WTC11 (cell line): ENCODE measurements at regions not wholly inside any gene's neighbourhood (a gene's known extent, or its start where the extent isn't known, plus 50 kb on each side); places are given as distances from the start of the nearest gene placed in this dataset.

ENCODE experiments used
- ATAC-seq: fragments of 200-7000 bp; cut with Tn5 transposase; 2 replicates; pipeline ENCODE4 v1.10.0; 2021; ENCODE audit warnings: mild to moderate bottlenecking, moderate library complexity
- CTCF ChIA-PET: fragments of 300-600 bp; sonication (Branson Sonifier 250); formaldehyde crosslinking; loops from one replicate; lab custom pipeline; 2021; ENCODE audit warnings: antibody characterized with exemption; lab: Charles Lee
- POLR2A ChIA-PET: fragments of 350-600 bp; sonication (Branson Sonifier 250); formaldehyde crosslinking; loops from one replicate; lab custom pipeline; 2021; ENCODE audit warnings: antibody characterized with exemption; lab: Charles Lee
- DNase-seq: peaks from one replicate; pipeline ENCODE4 v3.0.0; 2021; ENCODE audit warnings: low spot score
- H3K27ac Mint-ChIP-seq: 2 replicates; pipeline ENCODE4 v1.8.0; 2021; ENCODE audit warnings: mixed read lengths
- H3K27me3 Mint-ChIP-seq: 2 replicates; pipeline ENCODE4 v1.8.0; 2021; ENCODE audit warnings: low read depth, mild to moderate bottlenecking, moderate library complexity, mixed read lengths
- H3K36me3 Mint-ChIP-seq: 2 replicates; pipeline ENCODE4 v1.8.0; 2021; ENCODE audit warnings: mixed read lengths
- H3K4me1 Mint-ChIP-seq: 2 replicates; pipeline ENCODE4 v1.8.0; 2022; ENCODE audit warnings: mixed read lengths
- H3K4me3 Mint-ChIP-seq: 2 replicates; pipeline ENCODE4 v1.8.0; 2021; ENCODE audit warnings: mild to moderate bottlenecking, moderate library complexity, mixed read lengths
- H3K9me3 Mint-ChIP-seq: 2 replicates; pipeline ENCODE4 v1.8.0; 2021; ENCODE audit warnings: mixed read lengths
- ATF1 ChIP-seq: sonication (generic); formaldehyde crosslinking; IDR thresholded peaks from 2 replicates; pipeline ENCODE4 v1.8.1; 2023; ENCODE audit warnings: mild to moderate bottlenecking, moderate library complexity, missing genetic modification reagents
- ELF4 ChIP-seq: sonication (generic); formaldehyde crosslinking; IDR thresholded peaks from 2 replicates; pipeline ENCODE4 v1.8.1; 2022; ENCODE audit warnings: low read depth, mild to moderate bottlenecking, moderate library complexity, missing genetic modification reagents
- EMX1 ChIP-seq: fragments of 250-450 bp; sonication (Bioruptor Pico); IDR thresholded peaks from 2 replicates; pipeline ENCODE4 v1.8.0; 2021; ENCODE audit warnings: mild to moderate bottlenecking
- GRHL2 ChIP-seq: fragments of 250-450 bp; sonication (Bioruptor Pico); IDR thresholded peaks from 2 replicates; pipeline ENCODE4 v1.8.0; 2022; ENCODE audit warnings: mild to moderate bottlenecking, moderate library complexity; ENCODE audit not compliant: insufficient replicate concordance, severe bottlenecking
- NFE2L1 ChIP-seq: sonication (generic); formaldehyde crosslinking; IDR thresholded peaks from 2 replicates; pipeline ENCODE4 v1.8.1; 2023; ENCODE audit warnings: missing genetic modification reagents
- NFYB ChIP-seq: sonication (generic); formaldehyde crosslinking; conservative IDR thresholded peaks from 2 replicates; pipeline ENCODE4 v1.8.0; 2022; ENCODE audit warnings: low read depth, missing genetic modification reagents
- OVOL2 ChIP-seq: fragments of 250-450 bp; sonication (Bioruptor Pico); IDR thresholded peaks from 2 replicates; pipeline ENCODE4 v1.9.0; 2021; ENCODE audit warnings: mild to moderate bottlenecking, borderline replicate concordance
- PRRX2 ChIP-seq: fragments of 250-450 bp; sonication (Bioruptor Pico); IDR thresholded peaks from 2 replicates; pipeline ENCODE4 v1.8.0; 2021; ENCODE audit warnings: mild to moderate bottlenecking
- RELA ChIP-seq: sonication (generic); formaldehyde crosslinking; IDR thresholded peaks from 2 replicates; pipeline ENCODE4 v1.8.1; 2022; ENCODE audit warnings: missing genetic modification reagents, mild to moderate bottlenecking, borderline replicate concordance
- SMAD4 ChIP-seq: sonication (generic); formaldehyde crosslinking; IDR thresholded peaks from 2 replicates; pipeline ENCODE4 v1.8.0; 2022; ENCODE audit warnings: mild to moderate bottlenecking, missing genetic modification reagents
- SOX15 ChIP-seq: fragments of 250-450 bp; sonication (Bioruptor Pico); IDR thresholded peaks from 2 replicates; pipeline ENCODE4 v1.9.0; 2021; ENCODE audit warnings: mild to moderate bottlenecking
- TEAD1 ChIP-seq: sonication (generic); formaldehyde crosslinking; IDR thresholded peaks from 2 replicates; pipeline ENCODE4 v1.8.0; 2022; ENCODE audit warnings: mild to moderate bottlenecking, missing genetic modification reagents
- TEAD4 ChIP-seq: sonication (generic); formaldehyde crosslinking; IDR thresholded peaks from 2 replicates; pipeline ENCODE4 v1.8.0; 2022; ENCODE audit warnings: mild to moderate bottlenecking, missing genetic modification reagents
- ZNF232 ChIP-seq: sonication (generic); formaldehyde crosslinking; IDR thresholded peaks from 2 replicates; pipeline ENCODE4 v1.8.0; 2022; ENCODE audit warnings: mild to moderate bottlenecking, missing genetic modification reagents
- ZNF396 ChIP-seq: fragments of 250-450 bp; sonication (Bioruptor Pico); IDR thresholded peaks from 2 replicates; pipeline ENCODE4 v1.8.0; 2021; ENCODE audit warnings: mild to moderate bottlenecking, moderate library complexity, borderline replicate concordance
- ZNF423 ChIP-seq: fragments of 250-450 bp; sonication (Bioruptor Pico); IDR thresholded peaks from 2 replicates; pipeline ENCODE4 v2.1.2; 2022; ENCODE audit warnings: mild to moderate bottlenecking, moderate library complexity
- TF ChIP-seq, protein P1 (sequence below): fragments of 250-450 bp; sonication (Bioruptor Pico); IDR thresholded peaks from 2 replicates; pipeline ENCODE4 v1.9.0; 2021; ENCODE audit warnings: mild to moderate bottlenecking, borderline replicate concordance
- TF ChIP-seq, protein P2 (sequence below): fragments of 250-450 bp; sonication (Bioruptor Pico); IDR thresholded peaks from 2 replicates; pipeline ENCODE4 v2.1.2; 2022; ENCODE audit warnings: mild to moderate bottlenecking, moderate library complexity
- TF ChIP-seq, protein P3 (sequence below): sonication (generic); formaldehyde crosslinking; IDR thresholded peaks from 2 replicates; pipeline ENCODE4 v1.8.0; 2023; ENCODE audit warnings: missing genetic modification reagents
- TF ChIP-seq, protein P4 (sequence below): fragments of 250-450 bp; sonication (Bioruptor Pico); IDR thresholded peaks from 2 replicates; pipeline ENCODE4 v1.9.0; 2021; ENCODE audit warnings: moderate library complexity, mild to moderate bottlenecking, inconsistent platforms, borderline replicate concordance
- TF ChIP-seq, protein P5 (sequence below): sonication (generic); formaldehyde crosslinking; IDR thresholded peaks from 2 replicates; pipeline ENCODE4 v1.8.1; 2022; ENCODE audit warnings: low read depth, missing genetic modification reagents, borderline replicate concordance
- TF ChIP-seq, protein P6 (sequence below): sonication (generic); formaldehyde crosslinking; IDR thresholded peaks from 2 replicates; pipeline ENCODE4 v1.8.1; 2022; ENCODE audit warnings: mild to moderate bottlenecking, missing genetic modification reagents, moderate library complexity, borderline replicate concordance
- TF ChIP-seq, protein P7 (sequence below): sonication (generic); formaldehyde crosslinking; IDR thresholded peaks from 2 replicates; pipeline ENCODE4 v1.8.0; 2023; ENCODE audit warnings: mild to moderate bottlenecking, missing genetic modification reagents
- TF ChIP-seq, protein P8 (sequence below): sonication (generic); formaldehyde crosslinking; conservative IDR thresholded peaks from 2 replicates; pipeline ENCODE4 v1.8.1; 2022; ENCODE audit warnings: mild to moderate bottlenecking, missing genetic modification reagents

DNA sequence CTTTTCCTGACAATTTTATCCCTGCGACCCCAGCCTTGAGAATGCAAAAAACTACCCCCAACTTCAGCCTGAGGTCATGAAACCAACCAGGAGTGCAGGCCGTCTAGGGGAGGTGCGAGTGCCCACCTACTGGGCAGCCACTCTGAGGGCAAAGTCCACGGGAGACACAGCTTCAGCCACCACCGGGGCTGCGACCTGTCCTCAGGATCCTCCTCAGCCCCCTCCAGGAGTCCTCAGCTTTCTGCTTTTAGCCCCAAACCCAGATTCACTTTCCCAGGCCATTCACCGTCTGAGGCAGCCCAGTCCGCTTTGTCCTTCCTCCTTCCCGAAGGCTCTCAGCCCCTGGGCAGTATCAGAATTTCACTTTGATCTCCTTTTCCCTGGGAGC lies 210.2 kb upstream of the TNP1 start (continued):
- TF ChIP-seq, protein P1, sequence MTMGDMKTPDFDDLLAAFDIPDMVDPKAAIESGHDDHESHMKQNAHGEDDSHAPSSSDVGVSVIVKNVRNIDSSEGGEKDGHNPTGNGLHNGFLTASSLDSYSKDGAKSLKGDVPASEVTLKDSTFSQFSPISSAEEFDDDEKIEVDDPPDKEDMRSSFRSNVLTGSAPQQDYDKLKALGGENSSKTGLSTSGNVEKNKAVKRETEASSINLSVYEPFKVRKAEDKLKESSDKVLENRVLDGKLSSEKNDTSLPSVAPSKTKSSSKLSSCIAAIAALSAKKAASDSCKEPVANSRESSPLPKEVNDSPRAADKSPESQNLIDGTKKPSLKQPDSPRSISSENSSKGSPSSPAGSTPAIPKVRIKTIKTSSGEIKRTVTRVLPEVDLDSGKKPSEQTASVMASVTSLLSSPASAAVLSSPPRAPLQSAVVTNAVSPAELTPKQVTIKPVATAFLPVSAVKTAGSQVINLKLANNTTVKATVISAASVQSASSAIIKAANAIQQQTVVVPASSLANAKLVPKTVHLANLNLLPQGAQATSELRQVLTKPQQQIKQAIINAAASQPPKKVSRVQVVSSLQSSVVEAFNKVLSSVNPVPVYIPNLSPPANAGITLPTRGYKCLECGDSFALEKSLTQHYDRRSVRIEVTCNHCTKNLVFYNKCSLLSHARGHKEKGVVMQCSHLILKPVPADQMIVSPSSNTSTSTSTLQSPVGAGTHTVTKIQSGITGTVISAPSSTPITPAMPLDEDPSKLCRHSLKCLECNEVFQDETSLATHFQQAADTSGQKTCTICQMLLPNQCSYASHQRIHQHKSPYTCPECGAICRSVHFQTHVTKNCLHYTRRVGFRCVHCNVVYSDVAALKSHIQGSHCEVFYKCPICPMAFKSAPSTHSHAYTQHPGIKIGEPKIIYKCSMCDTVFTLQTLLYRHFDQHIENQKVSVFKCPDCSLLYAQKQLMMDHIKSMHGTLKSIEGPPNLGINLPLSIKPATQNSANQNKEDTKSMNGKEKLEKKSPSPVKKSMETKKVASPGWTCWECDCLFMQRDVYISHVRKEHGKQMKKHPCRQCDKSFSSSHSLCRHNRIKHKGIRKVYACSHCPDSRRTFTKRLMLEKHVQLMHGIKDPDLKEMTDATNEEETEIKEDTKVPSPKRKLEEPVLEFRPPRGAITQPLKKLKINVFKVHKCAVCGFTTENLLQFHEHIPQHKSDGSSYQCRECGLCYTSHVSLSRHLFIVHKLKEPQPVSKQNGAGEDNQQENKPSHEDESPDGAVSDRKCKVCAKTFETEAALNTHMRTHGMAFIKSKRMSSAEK (CRISPR knock-in tag), result no peak
- no peak for TF ChIP-seq ZNF232 (CRISPR knock-in tag)
- no peak for TF ChIP-seq RELA (CRISPR knock-in tag)
- TF ChIP-seq, protein P2, sequence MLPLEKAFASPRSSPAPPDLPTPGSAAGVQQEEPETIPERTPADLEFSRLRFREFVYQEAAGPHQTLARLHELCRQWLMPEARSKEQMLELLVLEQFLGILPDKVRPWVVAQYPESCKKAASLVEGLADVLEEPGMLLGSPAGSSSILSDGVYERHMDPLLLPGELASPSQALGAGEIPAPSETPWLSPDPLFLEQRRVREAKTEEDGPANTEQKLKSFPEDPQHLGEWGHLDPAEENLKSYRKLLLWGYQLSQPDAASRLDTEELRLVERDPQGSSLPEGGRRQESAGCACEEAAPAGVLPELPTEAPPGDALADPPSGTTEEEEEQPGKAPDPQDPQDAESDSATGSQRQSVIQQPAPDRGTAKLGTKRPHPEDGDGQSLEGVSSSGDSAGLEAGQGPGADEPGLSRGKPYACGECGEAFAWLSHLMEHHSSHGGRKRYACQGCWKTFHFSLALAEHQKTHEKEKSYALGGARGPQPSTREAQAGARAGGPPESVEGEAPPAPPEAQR (CRISPR knock-in tag), result no peak
- TF ChIP-seq ZNF396 (CRISPR knock-in tag), result no peak
- TF ChIP-seq, protein P3, sequence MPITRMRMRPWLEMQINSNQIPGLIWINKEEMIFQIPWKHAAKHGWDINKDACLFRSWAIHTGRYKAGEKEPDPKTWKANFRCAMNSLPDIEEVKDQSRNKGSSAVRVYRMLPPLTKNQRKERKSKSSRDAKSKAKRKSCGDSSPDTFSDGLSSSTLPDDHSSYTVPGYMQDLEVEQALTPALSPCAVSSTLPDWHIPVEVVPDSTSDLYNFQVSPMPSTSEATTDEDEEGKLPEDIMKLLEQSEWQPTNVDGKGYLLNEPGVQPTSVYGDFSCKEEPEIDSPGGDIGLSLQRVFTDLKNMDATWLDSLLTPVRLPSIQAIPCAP, result no peak
- TF ChIP-seq PRRX2 (CRISPR knock-in tag), result no peak
- no peak for TF ChIP-seq TEAD1 (CRISPR knock-in tag)

DNA sequence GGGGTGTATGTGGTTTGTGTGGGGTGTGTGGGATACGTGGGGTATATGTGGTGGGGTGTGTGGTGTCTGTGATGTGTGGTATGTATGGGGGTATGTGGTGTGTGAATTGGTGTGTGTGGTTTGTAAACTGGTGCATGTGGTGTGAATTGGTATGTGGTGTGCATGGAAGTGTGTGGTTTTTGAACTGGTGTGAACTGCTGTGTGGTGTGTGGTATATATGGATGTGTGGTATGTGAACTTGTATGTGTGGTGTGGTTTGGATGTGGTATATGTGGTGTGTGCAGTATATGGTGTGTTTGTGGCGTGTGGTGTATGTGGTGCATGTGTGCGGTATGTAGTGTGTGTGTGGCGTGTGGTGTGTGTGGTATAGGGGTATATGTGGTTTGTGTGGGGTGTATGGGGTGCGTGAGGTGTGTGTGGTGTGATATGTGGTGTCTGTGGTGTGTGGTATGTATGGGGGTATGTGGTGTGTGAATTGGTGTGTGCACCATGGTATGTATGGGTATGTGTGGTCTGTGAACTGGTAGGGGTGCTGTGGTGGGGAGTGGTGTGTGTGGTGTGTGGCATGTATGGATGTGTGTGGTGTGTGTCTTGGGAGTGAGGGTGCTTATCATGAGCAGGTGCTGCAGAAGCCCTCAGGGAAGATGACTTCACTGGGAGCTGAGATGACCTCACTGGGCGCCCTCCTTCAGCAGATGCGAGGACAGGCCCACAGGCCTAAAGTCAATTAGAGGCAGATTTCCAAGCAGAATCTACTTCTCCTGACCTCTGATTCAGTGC lies 209.6 kb upstream of the TNP1 start:
- peaks cover 7% of the 10 kb centered on the region for H3K9me3 Mint-ChIP-seq
- no peaks in the 10 kb centered on the region for H3K36me3 Mint-ChIP-seq
- H3K4me1 Mint-ChIP-seq, result peaks cover 5% of the 10 kb centered on the region
- no peak overlapping the region for H3K4me3 Mint-ChIP-seq
- no peaks in the 10 kb centered on the region for H3K27me3 Mint-ChIP-seq
- DNase-seq, result no peak
- CTCF ChIA-PET, result no interaction called here
- POLR2A ChIA-PET, result no interaction called here
- H3K27ac Mint-ChIP-seq, result no peak overlapping the region
- no peak for ATAC-seq
- TF ChIP-seq ELF4 (CRISPR knock-in tag) (no peak), GRHL2 (CRISPR knock-in tag) (no peak), SOX15 (no peak), TEAD4 (CRISPR knock-in tag) (no peak), ATF1 (CRISPR knock-in tag) (no peak), EMX1 (no peak), OVOL2 (CRISPR knock-in tag) (no peak), ZNF423 (CRISPR knock-in tag) (no peak), NFYB (CRISPR knock-in tag) (no peak), PRRX2 (CRISPR knock-in tag) (no peak), SMAD4 (CRISPR knock-in tag) (no peak), NFE2L1 (CRISPR knock-in tag) (no peak)
- TF ChIP-seq, protein P4, sequence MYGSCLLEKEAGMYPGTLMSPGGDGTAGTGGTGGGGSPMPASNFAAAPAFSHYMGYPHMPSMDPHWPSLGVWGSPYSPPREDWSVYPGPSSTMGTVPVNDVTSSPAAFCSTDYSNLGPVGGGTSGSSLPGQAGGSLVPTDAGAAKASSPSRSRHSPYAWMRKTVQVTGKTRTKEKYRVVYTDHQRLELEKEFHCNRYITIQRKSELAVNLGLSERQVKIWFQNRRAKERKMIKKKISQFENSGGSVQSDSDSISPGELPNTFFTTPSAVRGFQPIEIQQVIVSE (CRISPR knock-in tag), result no peak
- TF ChIP-seq, protein P5, sequence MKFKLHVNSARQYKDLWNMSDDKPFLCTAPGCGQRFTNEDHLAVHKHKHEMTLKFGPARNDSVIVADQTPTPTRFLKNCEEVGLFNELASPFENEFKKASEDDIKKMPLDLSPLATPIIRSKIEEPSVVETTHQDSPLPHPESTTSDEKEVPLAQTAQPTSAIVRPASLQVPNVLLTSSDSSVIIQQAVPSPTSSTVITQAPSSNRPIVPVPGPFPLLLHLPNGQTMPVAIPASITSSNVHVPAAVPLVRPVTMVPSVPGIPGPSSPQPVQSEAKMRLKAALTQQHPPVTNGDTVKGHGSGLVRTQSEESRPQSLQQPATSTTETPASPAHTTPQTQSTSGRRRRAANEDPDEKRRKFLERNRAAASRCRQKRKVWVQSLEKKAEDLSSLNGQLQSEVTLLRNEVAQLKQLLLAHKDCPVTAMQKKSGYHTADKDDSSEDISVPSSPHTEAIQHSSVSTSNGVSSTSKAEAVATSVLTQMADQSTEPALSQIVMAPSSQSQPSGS, result no peak
- TF ChIP-seq, protein P6, sequence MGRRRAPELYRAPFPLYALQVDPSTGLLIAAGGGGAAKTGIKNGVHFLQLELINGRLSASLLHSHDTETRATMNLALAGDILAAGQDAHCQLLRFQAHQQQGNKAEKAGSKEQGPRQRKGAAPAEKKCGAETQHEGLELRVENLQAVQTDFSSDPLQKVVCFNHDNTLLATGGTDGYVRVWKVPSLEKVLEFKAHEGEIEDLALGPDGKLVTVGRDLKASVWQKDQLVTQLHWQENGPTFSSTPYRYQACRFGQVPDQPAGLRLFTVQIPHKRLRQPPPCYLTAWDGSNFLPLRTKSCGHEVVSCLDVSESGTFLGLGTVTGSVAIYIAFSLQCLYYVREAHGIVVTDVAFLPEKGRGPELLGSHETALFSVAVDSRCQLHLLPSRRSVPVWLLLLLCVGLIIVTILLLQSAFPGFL (CRISPR knock-in tag), result no peak
- TF ChIP-seq, protein P7, sequence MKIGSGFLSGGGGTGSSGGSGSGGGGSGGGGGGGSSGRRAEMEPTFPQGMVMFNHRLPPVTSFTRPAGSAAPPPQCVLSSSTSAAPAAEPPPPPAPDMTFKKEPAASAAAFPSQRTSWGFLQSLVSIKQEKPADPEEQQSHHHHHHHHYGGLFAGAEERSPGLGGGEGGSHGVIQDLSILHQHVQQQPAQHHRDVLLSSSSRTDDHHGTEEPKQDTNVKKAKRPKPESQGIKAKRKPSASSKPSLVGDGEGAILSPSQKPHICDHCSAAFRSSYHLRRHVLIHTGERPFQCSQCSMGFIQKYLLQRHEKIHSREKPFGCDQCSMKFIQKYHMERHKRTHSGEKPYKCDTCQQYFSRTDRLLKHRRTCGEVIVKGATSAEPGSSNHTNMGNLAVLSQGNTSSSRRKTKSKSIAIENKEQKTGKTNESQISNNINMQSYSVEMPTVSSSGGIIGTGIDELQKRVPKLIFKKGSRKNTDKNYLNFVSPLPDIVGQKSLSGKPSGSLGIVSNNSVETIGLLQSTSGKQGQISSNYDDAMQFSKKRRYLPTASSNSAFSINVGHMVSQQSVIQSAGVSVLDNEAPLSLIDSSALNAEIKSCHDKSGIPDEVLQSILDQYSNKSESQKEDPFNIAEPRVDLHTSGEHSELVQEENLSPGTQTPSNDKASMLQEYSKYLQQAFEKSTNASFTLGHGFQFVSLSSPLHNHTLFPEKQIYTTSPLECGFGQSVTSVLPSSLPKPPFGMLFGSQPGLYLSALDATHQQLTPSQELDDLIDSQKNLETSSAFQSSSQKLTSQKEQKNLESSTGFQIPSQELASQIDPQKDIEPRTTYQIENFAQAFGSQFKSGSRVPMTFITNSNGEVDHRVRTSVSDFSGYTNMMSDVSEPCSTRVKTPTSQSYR (CRISPR knock-in tag), result no peak
- TF ChIP-seq, protein P8, sequence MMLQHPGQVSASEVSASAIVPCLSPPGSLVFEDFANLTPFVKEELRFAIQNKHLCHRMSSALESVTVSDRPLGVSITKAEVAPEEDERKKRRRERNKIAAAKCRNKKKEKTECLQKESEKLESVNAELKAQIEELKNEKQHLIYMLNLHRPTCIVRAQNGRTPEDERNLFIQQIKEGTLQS (CRISPR knock-in tag), result no peak
